H1 (cell line): ENCODE measurements at regions not wholly inside any gene's neighbourhood (a gene's known extent, or its start where the extent isn't known, plus 50 kb on each side); places are given as distances from the start of the nearest gene placed in this dataset.
A peak's percentile ranks its signal among the peaks of the same experiment; 100 is the strongest.

Experiments
- TF ChIP-seq, protein P1 (sequence below): IDR thresholded peaks from 2 replicates; pipeline ENCODE4 v1.6.1; 2011; ENCODE audit warnings: low read depth, mild to moderate bottlenecking, low read length; ENCODE audit not compliant: insufficient read depth

DNA sequence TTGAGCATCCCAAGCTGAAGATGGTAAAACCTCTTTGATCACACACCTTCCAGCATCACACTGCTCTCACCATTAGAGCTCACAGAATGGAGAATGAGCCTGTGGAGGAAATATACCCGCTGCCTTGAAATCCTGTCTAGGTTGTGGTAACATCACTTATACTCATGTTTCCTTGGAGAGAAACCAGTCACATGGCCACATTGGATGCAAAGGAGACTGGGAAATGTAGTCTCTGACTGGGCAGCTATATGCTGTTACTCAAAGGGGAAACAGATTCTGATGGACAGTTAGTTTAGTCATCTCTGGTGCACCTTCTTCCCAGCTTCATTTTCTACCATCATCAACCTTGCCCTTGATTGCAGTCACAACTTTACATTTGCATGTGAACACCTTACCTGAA lies 286.3 kb downstream of the ANKRD50 start (continued):
- TF ChIP-seq, protein P1, sequence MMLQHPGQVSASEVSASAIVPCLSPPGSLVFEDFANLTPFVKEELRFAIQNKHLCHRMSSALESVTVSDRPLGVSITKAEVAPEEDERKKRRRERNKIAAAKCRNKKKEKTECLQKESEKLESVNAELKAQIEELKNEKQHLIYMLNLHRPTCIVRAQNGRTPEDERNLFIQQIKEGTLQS, result 0 out of 2 replicates have a peak, but pooled peaks have one; percentile 9
